Suprapubic skin (tissue), 3 donors: ENCODE measurements at regions not wholly inside any gene's neighbourhood (a gene's known extent, or its start where the extent isn't known, plus 50 kb on each side); places are given as distances from the start of the nearest gene placed in this dataset.

Experiments
- CTCF ChIP-seq, 2 donors: fragments of 200-600 bp in 1 of 2; fragments of 450-650 bp in 1 of 2; sonication (generic) in 1 of 2; IDR thresholded peaks; one replicate each; pipeline ENCODE4 v1.5.1; 2016 to 2019; ENCODE audit warnings: antibody characterized with exemption in 2 of 2, mild to moderate bottlenecking in 1 of 2, moderate library complexity in 1 of 2
- EP300 ChIP-seq: sonication (generic); formaldehyde crosslinking; IDR thresholded peaks from one replicate; pipeline ENCODE4 v1.6.1; 2017; ENCODE audit warnings: antibody characterized with exemption
- POLR2A ChIP-seq, 2 donors: fragments of 450-650 bp; IDR thresholded peaks; one replicate each; pipeline ENCODE4 v1.6.1; 2017; ENCODE audit warnings: antibody characterized with exemption in 2 of 2, mild to moderate bottlenecking in 2 of 2, moderate library complexity in 2 of 2

- TF ChIP-seq CTCF (IDR thresholded peaks at IDR 0.05) (no peak), EP300 (no peak), POLR2A (IDR thresholded peaks at IDR 0.05) (no peak)
These were observed 88.4 kb upstream of the EEPD1 start for GRCh38 chr7:36064676-36065075.
